Epidermal melanocyte (primary cell): ENCODE measurements at regions not wholly inside any gene's neighbourhood (a gene's known extent, or its start where the extent isn't known, plus 50 kb on each side); places are given as distances from the start of the nearest gene placed in this dataset.
"Not testable (repeated sequence)": the region's sequence is repeated elsewhere in the genome, so short reads cannot be mapped to it uniquely, and the experiment has no call there.

Experiments
- DNase-seq: peaks from one replicate; pipeline ENCODE4 v3.0.0; 2011; ENCODE audit warnings: low spot score; ENCODE audit not compliant: insufficient read length

- no peak for DNase-seq
Measured at GRCh38 chr3:73177827-73178226, 116.4 kb downstream of the EBLN2 start.

- no peak for DNase-seq
Measured at GRCh38 chr3:73179601-73180000, 118.1 kb downstream of the EBLN2 start.

GRCh38 chr3:73186741-73187140 is 125.3 kb downstream of the EBLN2 start:
- no peak for DNase-seq

- no peak for DNase-seq
Measured at GRCh38 chr3:73187328-73187727, 125.9 kb downstream of the EBLN2 start.

GRCh38 chr3:73188707-73189106 is 127.2 kb downstream of the EBLN2 start:
- no peak for DNase-seq

- DNase-seq: no peak
Measured at GRCh38 chr3:73192036-73192738, 130.7 kb downstream of the EBLN2 start.

- DNase-seq: not testable (repeated sequence)
Measured at GRCh38 chr3:73193943-73194342, 132.5 kb downstream of the EBLN2 start.

- DNase-seq: no peak
Measured at GRCh38 chr3:73197187-73197586, 135.7 kb downstream of the EBLN2 start.

- DNase-seq: no peak
Measured at GRCh38 chr3:73203101-73203500, 141.6 kb downstream of the EBLN2 start.

GRCh38 chr3:73203633-73204032 is 142.2 kb downstream of the EBLN2 start:
- DNase-seq: no peak

- DNase-seq: no peak
Measured at GRCh38 chr3:73204841-73205240, 143.4 kb downstream of the EBLN2 start.

- DNase-seq: no peak
Measured at GRCh38 chr3:73206030-73206429, 144.6 kb downstream of the EBLN2 start.

- no peak for DNase-seq
Measured at GRCh38 chr3:73207946-73208440, 146.5 kb downstream of the EBLN2 start.

- DNase-seq: no peak
Measured at GRCh38 chr3:73210759-73211158, 149.3 kb downstream of the EBLN2 start.

- DNase-seq: no peak
Measured at GRCh38 chr3:73212683-73213082, 151.2 kb downstream of the EBLN2 start.

- no peak for DNase-seq
Measured at GRCh38 chr3:73213896-73214295, 152.4 kb downstream of the EBLN2 start.

- DNase-seq: no peak
Measured at GRCh38 chr3:73214846-73215245, 153.4 kb downstream of the EBLN2 start.

GRCh38 chr3:73215281-73215680 is 153.8 kb downstream of the EBLN2 start:
- DNase-seq: no peak

GRCh38 chr3:73215901-73216300 is 154.4 kb downstream of the EBLN2 start:
- DNase-seq: no peak

- DNase-seq: no peak
Measured at GRCh38 chr3:73216310-73216709, 154.9 kb downstream of the EBLN2 start.

- no peak for DNase-seq
Measured at GRCh38 chr3:73222126-73222525, 160.7 kb downstream of the EBLN2 start.

GRCh38 chr3:73225146-73225855 is 163.8 kb downstream of the EBLN2 start:
- no peak for DNase-seq

GRCh38 chr3:73225991-73226390 is 164.5 kb downstream of the EBLN2 start:
- DNase-seq: no peak
